ENCODE measurements at regions not wholly inside any gene's neighbourhood (a gene's known extent, or its start where the extent isn't known, plus 50 kb on each side); places are given as distances from the start of the nearest gene placed in this dataset.

DNA sequence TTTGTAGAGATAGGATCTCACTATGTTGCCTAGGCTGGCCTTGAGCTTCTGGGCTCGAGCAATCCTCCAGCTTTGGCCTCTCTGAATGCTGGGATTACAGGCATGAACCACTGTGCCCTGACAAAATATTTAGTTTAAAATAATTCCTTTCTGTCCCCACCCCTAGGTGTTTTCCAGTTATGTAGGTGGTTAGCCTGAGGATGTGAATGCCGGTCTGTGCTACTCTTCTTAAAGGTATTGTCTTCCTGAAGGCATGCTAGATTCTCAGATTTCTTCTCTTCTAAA is 56.7 kb upstream of the BASP1 start:
- TF ChIP-seq, protein P1, sequence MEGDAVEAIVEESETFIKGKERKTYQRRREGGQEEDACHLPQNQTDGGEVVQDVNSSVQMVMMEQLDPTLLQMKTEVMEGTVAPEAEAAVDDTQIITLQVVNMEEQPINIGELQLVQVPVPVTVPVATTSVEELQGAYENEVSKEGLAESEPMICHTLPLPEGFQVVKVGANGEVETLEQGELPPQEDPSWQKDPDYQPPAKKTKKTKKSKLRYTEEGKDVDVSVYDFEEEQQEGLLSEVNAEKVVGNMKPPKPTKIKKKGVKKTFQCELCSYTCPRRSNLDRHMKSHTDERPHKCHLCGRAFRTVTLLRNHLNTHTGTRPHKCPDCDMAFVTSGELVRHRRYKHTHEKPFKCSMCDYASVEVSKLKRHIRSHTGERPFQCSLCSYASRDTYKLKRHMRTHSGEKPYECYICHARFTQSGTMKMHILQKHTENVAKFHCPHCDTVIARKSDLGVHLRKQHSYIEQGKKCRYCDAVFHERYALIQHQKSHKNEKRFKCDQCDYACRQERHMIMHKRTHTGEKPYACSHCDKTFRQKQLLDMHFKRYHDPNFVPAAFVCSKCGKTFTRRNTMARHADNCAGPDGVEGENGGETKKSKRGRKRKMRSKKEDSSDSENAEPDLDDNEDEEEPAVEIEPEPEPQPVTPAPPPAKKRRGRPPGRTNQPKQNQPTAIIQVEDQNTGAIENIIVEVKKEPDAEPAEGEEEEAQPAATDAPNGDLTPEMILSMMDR (IDR thresholded peaks at IDR 0.05): no peak
- TF ChIP-seq POLR2A (IDR thresholded peaks at IDR 0.05): no peak
- no peak for TF ChIP-seq EP300 (IDR thresholded peaks at IDR 0.05)

All from upper lobe of left lung (tissue), 4 donors.